ENCODE measurements at regions not wholly inside any gene's neighbourhood (a gene's known extent, or its start where the extent isn't known, plus 50 kb on each side); places are given as distances from the start of the nearest gene placed in this dataset.

DNA sequence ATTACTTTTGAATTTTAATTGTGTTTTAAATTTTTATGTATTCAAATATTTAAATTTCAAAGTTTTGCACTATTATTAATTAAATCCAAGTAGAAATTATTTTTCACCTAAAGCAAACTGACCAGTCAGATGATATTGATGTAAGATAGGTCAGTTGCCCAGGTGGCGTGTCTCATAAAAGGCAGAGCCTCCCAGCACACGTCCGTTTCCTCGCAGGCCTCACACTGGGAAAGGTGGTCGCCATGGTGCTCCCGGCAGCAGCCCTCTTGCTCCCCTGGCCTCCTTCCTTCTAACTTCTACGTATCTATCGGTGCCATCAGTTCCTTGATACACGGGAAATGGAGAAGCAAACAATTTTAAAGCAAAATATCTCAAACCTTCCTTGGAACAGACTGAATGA is 516.8 kb downstream of the GALR1 start:
- DNase-seq = no peak

DNA sequence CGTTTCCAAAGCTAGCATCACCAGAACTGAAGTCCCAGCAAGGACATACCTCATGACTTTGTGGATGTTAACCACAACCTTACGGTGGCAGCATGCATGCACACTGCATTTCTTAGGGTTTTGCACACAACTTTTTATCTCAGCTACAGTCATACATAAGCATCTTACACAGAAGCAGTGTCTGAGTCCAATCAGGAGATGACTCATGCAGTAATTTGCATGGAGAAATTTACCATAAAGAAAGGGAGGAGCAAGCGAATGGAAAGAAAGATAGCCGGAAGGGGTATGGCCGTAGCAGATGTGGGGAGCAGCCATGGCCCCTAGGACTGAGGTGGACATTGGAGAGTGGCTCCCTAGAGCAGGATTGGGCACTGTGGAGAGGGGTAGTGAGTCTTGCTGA is 522.5 kb downstream of the GALR1 start:
- DNase-seq = no peak

DNA sequence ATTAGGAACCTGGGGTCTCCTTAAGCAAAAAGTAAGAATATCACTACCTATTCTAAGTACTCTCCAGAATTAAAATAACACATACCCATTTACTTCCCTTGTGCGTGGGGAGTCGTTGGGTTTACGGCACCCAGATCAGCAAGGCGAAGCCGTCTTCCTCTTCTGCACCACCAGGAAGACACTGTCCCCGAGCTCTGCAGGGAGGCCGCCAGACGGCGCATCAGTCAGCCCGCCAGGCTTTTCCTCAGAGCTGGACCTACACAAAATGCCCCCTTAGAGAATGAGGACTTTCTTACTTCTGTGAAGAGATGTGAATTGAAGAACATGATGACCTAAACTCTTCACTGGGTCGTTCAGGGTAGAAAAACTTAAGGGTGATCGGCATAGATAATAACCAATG is 526.5 kb downstream of the GALR1 start:
- DNase-seq = no peak

DNA sequence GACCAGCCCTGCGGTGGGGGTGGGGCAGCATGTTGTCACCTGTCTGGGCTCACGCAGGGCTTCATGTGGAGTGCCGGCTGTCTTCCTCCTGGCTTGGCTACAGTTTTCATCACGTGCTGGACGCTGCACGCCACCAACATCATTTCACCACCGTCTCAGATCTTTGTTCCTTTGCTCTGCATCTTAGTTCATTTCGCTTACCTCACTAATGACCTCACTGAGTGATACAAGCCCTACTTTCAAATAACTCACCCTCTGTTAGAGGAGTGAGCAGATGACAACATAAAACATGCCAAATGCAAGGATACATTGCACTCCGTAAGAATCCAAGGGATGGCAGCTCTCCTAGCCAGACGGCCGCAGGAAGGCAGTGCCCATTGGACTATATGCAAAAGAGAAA is 527.5 kb downstream of the GALR1 start:
- DNase-seq = no peak

DNA sequence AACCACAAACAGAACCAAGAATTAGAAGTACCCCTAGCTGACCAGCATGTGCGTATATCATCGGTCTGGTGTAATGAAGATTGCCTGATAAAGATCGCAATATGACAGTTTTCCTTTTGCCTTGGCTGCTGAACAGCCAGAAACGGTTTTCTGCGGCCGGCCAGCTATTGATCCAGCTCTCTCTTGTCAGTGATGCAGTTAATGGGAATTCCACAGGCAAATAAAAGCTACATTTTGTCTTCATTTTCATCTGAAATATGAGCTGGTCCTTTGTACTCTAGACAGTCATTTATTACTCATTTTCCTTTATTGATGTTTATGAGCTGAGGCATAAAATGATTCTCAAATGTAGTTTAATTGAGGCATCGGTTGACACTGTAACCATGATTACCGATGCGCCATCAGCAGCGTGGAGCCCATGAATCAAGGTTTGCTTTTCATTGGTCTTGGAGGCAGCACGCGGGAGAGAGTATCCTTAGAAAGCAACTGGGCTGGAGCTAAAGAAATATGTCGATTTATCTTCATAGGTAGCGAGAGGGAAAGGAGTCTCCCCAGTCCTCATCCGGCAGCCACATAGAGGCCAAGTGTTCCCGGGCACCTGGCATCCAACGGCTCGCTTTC is 535.2 kb downstream of the GALR1 start:
- no peak for DNase-seq

DNA sequence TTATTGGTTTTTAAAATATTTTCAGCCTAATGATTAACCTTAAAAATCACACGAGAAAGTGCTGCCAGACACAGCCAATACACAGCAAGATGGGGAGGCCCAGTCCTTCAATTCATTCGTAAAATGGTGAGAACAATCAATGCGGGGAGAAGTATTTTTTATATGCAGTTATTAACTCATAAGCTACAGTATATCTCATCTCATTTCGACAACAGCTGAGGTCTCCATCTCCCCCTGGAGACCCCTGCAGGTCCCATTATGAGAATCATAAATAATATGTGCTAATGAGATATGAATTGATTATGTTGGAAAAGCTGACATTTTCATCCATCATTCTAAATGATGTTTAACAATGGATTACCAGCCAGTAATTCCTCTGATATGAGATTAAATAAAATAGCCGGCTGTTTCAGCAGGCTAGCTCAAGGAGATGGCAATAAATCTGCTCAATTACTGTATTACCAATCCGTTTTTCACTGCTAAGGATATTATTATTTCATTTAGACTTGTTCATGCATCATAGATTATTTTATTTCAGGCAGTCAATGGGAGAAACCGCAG is 535.8 kb downstream of the GALR1 start:
- DNase-seq = no peak

DNA sequence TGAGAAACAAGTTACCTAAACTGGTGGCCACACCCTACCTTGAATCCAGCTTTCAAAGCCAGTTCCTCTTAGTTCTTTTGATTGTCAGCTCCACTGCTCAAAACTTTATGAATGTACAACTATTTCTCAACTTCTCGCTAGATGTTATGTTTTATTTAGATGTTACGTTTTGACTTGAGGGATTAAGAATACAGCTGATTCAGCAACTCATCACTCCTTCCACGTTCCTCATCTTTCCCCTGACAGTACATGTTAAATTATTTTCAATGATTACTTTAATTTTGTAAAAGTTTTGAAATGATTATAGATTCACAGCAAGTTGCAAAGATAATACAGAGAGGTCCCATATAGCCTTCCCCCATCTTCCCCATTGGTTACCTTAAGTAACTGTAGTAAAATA is 553.4 kb downstream of the GALR1 start:
- DNase-seq = no peak

DNA sequence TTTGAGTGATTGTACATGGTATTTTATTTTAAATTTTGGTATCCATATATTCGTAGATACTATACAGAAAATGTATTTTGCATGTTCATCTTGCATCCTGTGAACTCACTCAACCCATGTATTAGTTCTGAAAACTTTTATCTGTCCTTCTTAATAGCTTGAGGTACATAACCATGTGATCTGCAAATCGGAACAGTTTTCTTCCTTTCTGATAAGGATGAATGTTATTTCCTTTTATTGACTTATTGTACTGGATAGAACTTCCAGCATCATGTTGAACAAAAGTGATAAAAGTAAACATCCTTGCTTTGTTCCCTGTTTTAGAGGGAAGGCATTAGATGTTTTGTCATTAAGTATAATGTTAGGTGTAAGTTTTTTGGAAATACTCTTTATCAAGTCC is 554.7 kb downstream of the GALR1 start:
- DNase-seq = no peak

DNA sequence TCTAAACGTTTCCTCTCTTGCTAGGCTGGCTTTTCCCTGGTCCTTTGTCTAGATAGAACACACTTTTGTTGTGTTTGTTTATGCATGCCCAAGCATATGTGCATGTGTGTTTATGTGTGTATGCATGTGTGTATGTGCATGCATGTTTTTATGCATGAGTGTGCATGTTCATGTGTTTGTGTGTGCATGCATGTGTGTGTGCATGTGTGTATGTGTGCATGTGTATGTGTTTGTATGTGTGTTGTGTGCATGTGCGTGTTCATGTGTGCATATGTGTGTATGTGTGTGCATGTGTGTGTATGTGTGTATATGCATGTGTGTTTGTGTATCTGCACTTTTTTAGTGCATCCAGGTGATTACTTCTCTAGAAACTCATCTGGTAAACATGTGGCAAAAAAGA is 558.0 kb downstream of the GALR1 start:
- no peak for DNase-seq

DNA sequence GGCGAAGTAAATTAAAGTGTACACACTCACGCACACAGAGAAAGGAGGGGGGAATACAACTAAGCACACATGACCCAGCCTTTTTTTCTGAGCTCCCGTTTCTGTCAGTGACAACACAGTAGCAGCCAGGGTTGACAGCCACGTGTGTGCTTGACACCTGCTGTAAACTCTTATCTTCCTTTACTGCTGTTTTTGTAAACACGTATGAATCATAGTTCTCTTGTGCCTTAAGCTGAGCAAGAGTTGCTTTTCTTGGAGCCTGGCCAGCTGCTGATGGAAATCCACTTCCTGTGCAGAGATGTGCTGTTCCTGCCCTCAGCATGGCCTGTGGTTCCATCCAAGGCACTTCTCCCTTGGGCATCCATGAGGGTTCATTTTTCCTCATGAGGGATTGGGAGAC is 561.9 kb downstream of the GALR1 start:
- no peak for DNase-seq

DNA sequence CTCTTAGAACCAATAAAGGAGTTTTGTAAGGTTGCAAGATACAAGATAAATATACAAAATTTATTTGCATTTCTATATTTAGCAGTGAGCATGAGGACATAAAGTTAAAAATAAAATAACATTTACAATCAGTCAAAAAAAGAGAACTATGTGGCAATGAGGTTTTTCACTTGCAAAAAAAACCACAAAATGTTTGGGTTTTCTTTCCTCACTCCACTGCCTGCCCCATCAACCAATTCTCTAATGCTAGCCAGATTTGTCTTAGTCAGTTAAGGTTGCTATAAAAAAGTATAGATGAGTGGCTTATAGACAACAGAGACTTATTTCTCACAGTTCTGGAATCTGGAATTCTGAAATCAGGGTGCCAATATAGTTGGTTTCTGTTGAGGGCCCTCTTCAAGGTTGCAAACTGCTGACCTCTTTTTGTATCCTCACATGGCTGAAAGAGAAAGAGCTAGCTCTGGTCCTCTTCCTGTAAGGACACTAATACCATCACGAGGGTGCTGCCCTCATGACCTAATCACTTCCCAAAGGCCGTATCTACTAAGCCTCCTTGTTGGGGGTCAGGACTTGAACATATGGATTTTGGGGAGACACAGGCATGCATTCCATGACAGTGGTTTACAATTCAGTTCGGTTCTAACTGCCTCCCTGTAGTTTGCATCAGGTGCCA is 566.2 kb downstream of the GALR1 start:
- DNase-seq = no peak

DNA sequence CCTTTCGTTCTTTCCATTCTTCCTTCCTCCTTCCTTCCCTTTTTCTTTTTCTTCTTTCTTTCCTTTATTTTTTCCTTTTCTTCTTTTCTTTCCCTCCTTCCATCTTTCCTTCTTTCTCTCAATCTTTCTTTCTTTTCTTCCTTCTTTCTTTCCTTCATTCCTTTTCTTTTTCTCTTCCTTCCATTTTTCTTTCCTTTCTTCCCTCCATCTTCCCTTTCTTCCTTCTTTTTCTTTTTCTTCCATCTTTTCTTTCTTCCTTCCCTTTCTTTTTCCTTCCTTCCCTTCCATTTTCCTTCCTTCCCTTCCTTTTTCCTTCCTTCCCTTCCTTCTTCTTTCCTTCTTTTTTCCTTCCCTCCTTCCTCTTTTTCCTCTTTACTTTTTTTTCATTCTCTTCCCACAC is 568.7 kb downstream of the GALR1 start:
- DNase-seq = no peak

DNA sequence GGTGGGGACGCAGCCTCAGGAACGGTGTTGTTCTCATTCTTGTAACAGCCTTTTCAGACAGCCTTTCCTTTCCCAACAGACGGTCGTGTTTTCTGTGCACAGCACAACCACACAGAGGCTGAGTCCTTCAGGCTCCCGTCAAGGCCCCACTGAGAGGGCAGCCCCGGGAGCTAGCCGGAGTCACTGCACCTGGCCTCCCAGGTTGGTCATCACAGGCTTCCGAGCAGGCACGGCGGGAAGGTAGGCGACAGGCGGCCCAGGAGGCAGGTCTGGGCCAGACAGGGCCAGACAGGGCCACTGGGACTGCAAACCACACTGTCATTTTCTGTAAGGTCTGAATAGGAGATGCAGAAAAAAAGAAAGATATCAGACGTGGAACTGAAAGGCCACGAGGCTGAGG is 570.8 kb downstream of the GALR1 start:
- no peak for DNase-seq

DNA sequence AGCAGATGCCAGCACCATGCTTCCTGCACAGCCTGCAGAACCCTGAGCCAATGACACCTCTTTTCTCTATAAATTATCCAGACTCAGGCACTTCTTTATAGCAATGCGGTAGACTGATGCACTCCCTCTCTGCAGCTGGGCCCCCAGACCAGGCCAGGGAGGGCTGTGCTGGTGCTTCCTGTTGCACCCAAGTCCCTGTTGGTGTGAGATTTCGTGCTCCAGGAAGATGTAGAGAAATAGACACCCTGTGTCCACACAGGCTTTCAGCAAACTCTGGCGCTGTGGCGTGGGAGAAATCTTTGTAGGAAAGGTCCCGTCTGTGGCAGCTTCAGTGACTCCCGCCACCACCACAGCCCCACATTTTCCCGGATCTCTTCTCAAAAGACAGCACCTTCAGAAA is 572.2 kb downstream of the GALR1 start:
- no peak for DNase-seq

DNA sequence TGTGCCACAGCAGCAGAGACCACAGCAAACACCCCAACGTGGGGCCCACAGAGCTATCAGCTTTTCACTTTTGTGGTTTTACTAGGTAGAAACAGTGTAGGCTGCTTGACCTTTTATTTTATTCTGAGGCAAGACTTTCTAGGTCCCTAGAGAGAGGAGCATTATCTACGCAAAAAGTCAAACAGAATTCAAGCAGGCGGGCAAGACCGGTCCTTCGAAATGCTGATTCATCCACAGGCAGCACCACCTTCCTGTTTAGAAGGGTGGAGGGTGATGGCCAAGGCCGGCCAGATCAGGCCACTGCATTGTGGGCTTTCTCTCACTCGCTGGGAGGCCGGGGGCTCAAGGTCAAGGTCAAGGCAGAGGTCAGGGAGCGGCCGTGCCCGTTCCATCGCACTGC is 573.0 kb downstream of the GALR1 start:
- no peak for DNase-seq

DNA sequence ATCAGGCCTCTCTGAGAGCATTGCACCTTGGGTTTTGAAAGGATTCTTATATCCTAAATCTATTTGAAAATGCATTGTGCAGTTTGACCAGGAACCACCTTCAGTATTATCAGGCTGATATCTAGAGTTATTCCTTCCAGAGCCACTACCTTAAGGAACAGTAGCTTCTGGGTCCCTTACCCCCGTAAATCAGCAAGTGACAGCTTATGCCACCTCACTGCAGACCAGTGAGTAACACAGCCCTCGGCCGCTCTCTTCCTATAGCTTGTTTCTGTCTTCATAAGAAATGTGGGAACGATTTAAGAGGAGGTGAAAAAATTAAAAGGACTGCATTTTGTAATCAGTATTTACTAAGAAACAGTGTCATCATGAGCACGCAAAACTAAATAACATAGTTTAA is 584.2 kb downstream of the GALR1 start:
- no peak for DNase-seq

DNA sequence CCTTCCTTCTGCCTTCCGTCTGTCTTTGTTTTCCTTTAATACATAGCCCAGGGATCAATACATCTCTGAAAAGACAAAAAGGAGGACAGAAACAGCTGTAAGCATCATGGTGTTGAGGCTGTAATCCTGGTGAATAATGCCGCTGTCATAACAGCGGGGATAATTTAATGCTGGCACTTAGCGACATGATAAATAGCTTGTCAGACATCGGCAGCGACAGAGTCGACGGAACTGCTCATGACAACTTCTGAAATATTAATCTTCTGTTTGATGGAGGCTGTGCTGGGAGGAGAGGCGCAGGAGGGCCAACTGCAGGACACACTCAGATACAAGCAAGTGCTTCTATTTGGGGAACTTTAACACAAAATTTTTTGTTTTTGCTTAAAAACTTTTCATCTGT is 602.2 kb downstream of the GALR1 start:
- no peak for DNase-seq

DNA sequence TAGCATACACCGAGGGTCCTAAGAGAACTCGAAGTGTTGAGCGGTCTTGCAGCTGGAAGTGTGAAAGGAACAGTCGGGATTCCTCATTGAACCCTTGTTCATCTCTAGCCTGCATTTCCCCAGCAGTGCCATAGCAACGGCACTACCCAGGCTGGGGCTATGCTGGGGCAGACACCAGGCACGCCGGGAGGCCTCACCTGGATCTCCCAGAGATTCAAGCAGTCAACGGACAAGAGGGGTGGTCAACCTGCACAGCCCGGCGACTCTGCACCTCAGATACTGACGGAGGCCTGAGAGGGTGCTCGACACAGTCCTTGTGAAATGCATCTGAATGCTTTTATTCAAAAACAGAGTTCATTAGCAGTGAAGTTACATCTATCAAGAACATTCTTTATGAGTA is 604.2 kb downstream of the GALR1 start:
- no peak for DNase-seq

DNA sequence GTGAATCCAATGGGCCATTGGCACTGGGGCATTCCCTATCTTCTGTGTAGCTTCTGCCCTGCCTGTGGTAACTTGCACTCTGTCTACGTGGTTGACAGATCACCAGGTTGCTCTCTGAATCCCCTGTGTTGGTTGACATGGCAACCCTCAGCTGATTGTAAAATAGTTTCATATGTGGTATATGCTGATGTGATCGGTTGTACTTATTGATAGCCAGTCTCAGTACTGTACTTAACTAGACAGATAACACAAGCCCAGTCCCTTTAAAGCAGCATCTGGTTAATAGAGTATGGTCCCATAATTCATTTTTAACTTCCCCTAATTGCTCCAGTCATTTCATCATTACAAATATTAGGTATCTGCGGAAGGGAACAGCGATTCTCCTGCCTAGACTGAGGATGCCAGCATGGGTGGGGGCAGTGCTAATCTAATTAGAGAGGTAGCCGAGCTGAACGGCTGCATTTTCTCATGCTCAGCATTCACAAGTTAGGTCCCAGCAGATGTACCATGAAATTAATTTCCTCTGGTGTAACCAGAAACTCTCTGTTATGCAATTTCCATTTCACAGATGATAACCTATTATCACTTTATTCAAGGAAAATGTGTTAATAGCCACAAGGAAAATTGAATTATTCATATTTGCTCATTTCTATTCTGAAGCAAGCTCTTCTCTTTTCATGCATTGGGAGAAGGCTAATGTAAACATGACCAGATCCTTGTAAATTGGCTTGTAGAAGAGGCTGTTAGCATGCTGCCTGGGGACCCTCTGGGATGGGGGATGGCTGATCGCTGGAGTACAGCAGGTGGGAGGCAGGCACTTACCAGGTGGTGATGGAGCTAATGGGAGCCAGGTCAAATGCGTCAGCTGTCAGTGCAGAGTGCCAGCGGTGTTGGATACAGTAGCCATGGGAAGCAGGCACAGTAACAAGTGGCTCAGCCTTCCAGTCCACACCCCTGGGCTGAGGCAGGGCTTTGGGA is 608.3 kb downstream of the GALR1 start:
- DNase-seq = no peak

DNA sequence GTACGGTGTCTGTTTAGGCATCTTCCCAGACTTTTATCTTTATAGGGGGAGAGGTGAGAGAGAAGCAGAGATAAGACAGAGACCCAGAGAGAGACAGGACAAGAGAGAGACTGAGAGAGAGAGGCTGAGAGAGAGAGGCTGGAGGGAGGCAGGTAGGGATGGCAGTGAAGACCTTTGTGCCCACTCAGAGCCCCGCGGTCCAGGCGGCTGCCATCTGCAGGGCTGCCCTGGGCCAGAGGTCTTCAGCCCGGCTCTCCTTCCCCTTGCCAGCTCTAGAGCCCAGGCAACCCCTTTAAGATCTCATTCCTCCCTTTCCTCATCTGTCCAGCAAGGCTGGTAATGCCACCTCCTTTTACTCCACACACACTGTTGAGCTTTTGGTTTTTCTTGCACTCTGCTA is 610.0 kb downstream of the GALR1 start:
- no peak for DNase-seq

DNA sequence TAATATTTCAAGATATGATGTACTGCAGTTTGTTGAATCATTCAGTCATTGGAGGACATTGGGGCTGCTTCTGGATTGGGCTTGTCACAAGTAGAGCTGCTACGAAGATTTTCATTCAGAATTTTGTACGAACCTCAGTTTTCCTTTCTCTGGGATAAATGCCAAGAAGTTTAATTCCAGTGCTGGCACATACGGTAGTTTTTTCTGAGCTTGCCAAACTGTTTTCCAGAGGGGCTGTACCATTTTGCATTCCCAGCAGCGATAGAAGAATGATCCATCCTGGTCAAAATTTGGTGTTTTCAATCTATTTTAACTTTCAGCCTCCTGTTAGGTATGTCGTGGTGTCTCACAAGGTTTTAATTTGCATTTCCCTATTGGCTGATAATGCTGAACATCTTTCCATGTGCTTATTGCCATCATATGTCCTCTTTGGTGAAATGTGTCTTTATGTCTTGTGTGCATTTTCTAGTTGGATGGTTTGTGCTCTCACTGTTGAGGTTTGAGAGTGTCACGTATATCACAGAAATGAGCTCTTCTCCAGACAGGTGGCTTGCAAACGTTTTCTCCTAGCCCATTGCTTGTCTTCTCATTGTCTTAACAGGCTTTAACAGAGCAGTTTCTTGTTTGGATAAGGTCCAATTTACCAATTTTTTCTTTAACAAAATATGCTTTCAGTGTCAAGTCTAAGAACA is 612.6 kb downstream of the GALR1 start:
- no peak for DNase-seq

DNA sequence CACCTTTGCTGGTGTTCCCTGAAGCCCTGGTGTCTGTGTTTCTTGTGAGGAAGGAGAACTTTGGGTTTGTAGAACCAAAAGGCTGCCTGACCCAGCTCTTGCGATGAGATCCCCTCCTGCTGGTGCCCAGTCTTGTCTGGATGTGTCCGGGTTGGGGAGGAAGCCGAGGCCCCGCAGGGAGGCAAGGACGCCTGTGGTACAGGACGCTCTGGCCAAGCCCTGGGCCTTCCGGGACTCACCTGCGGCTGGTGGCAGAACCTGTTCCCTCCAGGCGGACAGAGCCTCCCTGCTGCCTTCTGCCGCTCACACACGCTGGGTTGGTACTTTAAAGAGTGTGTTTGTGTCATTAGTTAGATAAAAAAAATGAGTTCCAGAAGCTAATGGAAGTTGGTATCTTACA is 616.2 kb downstream of the GALR1 start:
- DNase-seq = no peak

DNA sequence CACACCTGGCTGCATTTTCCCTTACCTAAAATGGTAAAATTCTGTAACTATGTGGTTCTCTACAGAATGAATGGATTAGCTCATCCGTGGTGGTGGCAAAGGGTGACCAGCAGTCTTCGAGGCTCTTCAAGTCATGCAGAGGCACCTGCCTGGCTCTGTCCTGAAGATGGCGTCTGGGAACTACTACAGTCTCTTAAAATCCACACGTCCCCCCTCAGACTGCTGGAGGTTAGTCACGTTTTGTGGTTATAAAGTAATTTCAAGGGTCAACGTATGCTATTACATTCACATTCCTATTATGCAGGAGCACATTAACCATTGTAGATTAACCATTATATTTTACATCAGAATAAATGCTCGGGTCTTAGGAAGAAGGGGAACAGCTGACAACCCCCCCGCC is 616.7 kb downstream of the GALR1 start:
- no peak for DNase-seq

Data from NCI-H1048 (cell line).